HepG2 (cell line): ENCODE measurements at regions not wholly inside any gene's neighbourhood (a gene's known extent, or its start where the extent isn't known, plus 50 kb on each side); places are given as distances from the start of the nearest gene placed in this dataset.

ENCODE experiments used
- DDIT3 ChIP-seq: sonication (generic); formaldehyde crosslinking; IDR thresholded peaks from 2 replicates; pipeline ENCODE4 v1.4.0; 2020; ENCODE audit warnings: mild to moderate bottlenecking, missing genetic modification reagents
- ELK4 ChIP-seq: sonication (generic); formaldehyde crosslinking; IDR thresholded peaks from 2 replicates; pipeline ENCODE4 v1.9.0; 2021; ENCODE audit warnings: missing genetic modification reagents, borderline replicate concordance
- HES4 ChIP-seq: sonication (generic); formaldehyde crosslinking; IDR thresholded peaks from 2 replicates; pipeline ENCODE4 v1.9.0; 2021; ENCODE audit warnings: mild to moderate bottlenecking, missing genetic modification reagents, borderline replicate concordance
- HMGXB4 ChIP-seq, 2 experiments: sonication (generic) in 1 of 2; formaldehyde crosslinking in 1 of 2; IDR thresholded peaks; 2 replicates each; pipeline versions ENCODE4 v1.4.0 to v1.6.1; 2018 to 2020; ENCODE audit warnings: missing genetic modification reagents in 2 of 2, borderline replicate concordance in 1 of 2, low read depth in 1 of 2, mild to moderate bottlenecking in 1 of 2, missing biosample characterization in 1 of 2
- IKZF1 ChIP-seq: fragments of 450-650 bp; IDR thresholded peaks from 2 replicates; pipeline ENCODE4 v1.7.1; 2016
- MAZ ChIP-seq, 2 experiments: sonication (generic) in 1 of 2; formaldehyde crosslinking in 1 of 2; IDR thresholded peaks; 2 replicates each; pipeline versions ENCODE4 v1.5.0 to v1.6.1; 2012 to 2020; ENCODE audit warnings: low read depth in 2 of 2, mild to moderate bottlenecking in 2 of 2, borderline replicate concordance in 1 of 2, improper control_type of control experiment in 1 of 2, low read length in 1 of 2, missing genetic modification reagents in 1 of 2, moderate library complexity in 1 of 2
- SMARCE1 ChIP-seq: fragments of 450-650 bp; IDR thresholded peaks from 2 replicates; pipeline ENCODE4 v1.6.1; 2017; ENCODE audit warnings: borderline replicate concordance
- TP53 ChIP-seq: sonication (generic); formaldehyde crosslinking; conservative IDR thresholded peaks from 2 replicates; pipeline ENCODE4 v1.4.0; 2020; ENCODE audit warnings: missing genetic modification reagents
- TF ChIP-seq, protein P1 (sequence below): sonication (generic); formaldehyde crosslinking; IDR thresholded peaks from 2 replicates; pipeline ENCODE4 v1.8.1; 2023; ENCODE audit warnings: missing genetic modification reagents, mild to moderate bottlenecking, borderline replicate concordance
- TF ChIP-seq, protein P2 (sequence below): sonication (generic); formaldehyde crosslinking; IDR thresholded peaks from 2 replicates; pipeline ENCODE4 v1.4.0; 2020; ENCODE audit warnings: missing genetic modification reagents
- TF ChIP-seq, protein P3 (sequence below): sonication (generic); formaldehyde crosslinking; IDR thresholded peaks from 2 replicates; pipeline ENCODE4; 2020; ENCODE audit warnings: missing genetic modification reagents, mild to moderate bottlenecking, borderline replicate concordance

GRCh38 chr5:93079046-93079445, 502.0 kb downstream of the NR2F1-AS1 start (continued):
- TF ChIP-seq DDIT3 (CRISPR knock-in tag) (no peak), SMARCE1 (no peak), IKZF1 (no peak), HES4 (no peak), ELK4 (CRISPR knock-in tag) (no peak), TP53 (CRISPR knock-in tag) (no peak), HMGXB4 (CRISPR knock-in tag; IDR thresholded peaks at IDR 0.05; ENCODE audit: borderline replicate concordance in 1 of 2, low read depth in 1 of 2) (no peak), MAZ (IDR thresholded peaks at IDR 0.05; ENCODE audit: borderline replicate concordance, low read depth, low read length) (no peak), MAZ (CRISPR knock-in tag; IDR thresholded peaks at IDR 0.05; ENCODE audit: low read depth) (no peak)
- TF ChIP-seq, protein P1, sequence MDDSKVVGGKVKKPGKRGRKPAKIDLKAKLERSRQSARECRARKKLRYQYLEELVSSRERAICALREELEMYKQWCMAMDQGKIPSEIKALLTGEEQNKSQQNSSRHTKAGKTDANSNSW (CRISPR knock-in tag) = no peak
- TF ChIP-seq, protein P2, sequence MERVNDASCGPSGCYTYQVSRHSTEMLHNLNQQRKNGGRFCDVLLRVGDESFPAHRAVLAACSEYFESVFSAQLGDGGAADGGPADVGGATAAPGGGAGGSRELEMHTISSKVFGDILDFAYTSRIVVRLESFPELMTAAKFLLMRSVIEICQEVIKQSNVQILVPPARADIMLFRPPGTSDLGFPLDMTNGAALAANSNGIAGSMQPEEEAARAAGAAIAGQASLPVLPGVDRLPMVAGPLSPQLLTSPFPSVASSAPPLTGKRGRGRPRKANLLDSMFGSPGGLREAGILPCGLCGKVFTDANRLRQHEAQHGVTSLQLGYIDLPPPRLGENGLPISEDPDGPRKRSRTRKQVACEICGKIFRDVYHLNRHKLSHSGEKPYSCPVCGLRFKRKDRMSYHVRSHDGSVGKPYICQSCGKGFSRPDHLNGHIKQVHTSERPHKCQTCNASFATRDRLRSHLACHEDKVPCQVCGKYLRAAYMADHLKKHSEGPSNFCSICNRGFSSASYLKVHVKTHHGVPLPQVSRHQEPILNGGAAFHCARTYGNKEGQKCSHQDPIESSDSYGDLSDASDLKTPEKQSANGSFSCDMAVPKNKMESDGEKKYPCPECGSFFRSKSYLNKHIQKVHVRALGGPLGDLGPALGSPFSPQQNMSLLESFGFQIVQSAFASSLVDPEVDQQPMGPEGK = peak; percentile 1; the same call in 1 of the 2 replicates
- TF ChIP-seq, protein P3, sequence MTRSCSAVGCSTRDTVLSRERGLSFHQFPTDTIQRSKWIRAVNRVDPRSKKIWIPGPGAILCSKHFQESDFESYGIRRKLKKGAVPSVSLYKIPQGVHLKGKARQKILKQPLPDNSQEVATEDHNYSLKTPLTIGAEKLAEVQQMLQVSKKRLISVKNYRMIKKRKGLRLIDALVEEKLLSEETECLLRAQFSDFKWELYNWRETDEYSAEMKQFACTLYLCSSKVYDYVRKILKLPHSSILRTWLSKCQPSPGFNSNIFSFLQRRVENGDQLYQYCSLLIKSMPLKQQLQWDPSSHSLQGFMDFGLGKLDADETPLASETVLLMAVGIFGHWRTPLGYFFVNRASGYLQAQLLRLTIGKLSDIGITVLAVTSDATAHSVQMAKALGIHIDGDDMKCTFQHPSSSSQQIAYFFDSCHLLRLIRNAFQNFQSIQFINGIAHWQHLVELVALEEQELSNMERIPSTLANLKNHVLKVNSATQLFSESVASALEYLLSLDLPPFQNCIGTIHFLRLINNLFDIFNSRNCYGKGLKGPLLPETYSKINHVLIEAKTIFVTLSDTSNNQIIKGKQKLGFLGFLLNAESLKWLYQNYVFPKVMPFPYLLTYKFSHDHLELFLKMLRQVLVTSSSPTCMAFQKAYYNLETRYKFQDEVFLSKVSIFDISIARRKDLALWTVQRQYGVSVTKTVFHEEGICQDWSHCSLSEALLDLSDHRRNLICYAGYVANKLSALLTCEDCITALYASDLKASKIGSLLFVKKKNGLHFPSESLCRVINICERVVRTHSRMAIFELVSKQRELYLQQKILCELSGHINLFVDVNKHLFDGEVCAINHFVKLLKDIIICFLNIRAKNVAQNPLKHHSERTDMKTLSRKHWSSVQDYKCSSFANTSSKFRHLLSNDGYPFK (CRISPR knock-in tag) = no peak
